ENCODE measurements at regions not wholly inside any gene's neighbourhood (a gene's known extent, or its start where the extent isn't known, plus 50 kb on each side); places are given as distances from the start of the nearest gene placed in this dataset.

DNA sequence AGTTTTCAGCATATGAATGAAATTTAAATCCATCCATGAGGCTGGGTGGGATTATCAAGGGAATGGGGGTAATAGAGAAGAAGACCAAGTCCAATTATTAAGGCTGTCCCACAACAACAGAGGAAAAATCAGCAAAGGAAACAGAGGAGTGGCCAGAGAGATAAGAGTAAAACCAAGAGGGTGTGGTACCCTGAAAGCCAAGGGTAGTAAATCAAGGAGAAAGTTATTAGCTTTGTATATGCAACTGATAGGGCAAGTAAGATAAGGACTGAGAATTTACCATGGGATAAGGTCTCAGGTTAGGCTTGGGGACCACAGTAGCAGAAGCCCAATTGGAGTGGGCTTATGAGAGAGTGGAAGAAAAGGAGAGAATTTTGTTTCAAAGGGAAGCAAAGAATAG, 134.5 kb downstream of the NUAK1 start:
- DNase-seq, result no peak

GRCh38 chr12:106006382-106006781, 132.4 kb downstream of the NUAK1 start:
- no peak for DNase-seq

- DNase-seq, result no peak
These were observed 131.8 kb downstream of the NUAK1 start for GRCh38 chr12:106006940-106007339.

DNA sequence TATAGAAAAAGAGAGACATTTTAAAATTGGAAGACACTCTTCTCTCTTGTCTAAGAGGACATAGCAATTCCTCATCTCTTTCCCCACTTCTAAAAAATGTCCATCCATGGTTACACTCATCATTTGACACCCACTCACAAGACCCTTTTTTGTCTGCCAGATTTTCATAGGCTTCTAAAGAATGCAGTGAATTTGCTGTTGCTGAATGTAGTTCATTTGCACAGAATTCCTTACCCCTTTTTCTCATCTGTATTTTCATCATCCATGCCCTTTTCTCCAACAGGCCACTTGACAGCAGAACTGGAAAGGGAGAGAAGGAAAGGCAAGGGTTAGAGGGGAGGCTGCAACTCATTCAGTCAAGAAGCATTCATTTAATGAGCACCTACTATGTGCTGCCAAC, 128.0 kb downstream of the NUAK1 start:
- DNase-seq, result no peak

All from hematopoietic multipotent progenitor cell treated with erythropoietin and hydrocortisone succinate and interleukin-3 and kit ligand, for 8 days (in vitro differentiated cells).